ENCODE measurements at regions not wholly inside any gene's neighbourhood (a gene's known extent, or its start where the extent isn't known, plus 50 kb on each side); places are given as distances from the start of the nearest gene placed in this dataset.
A peak's percentile ranks its signal among the peaks of the same experiment; 100 is the strongest.

- no peak for TF ChIP-seq CTCF (IDR thresholded peaks at IDR 0.05; ENCODE audit: control extremely low read depth in 1 of 3, insufficient read depth in 1 of 3, low read depth in 1 of 3, low read length in 3 of 3)
- TF ChIP-seq MAX (IDR thresholded peaks at IDR 0.05), result no peak
- TF ChIP-seq ATF3 (IDR thresholded peaks at IDR 0.05; ENCODE audit: insufficient read depth, low read depth, low read length), result no peak
- TF ChIP-seq JUND (IDR thresholded peaks at IDR 0.05; ENCODE audit: low read length), result no peak
- peak; percentile 58; the same call in 1 of the 2 replicates for TF ChIP-seq YY1 (IDR thresholded peaks at IDR 0.05; ENCODE audit: low read depth, low read length)
- no peak for TF ChIP-seq GABPA (IDR thresholded peaks at IDR 0.05; ENCODE audit: borderline replicate concordance, insufficient read depth, low read length)
- no peak for TF ChIP-seq POLR2A (IDR thresholded peaks at IDR 0.05; ENCODE audit: control extremely low read depth in 1 of 2, low read depth in 2 of 2, low read length in 2 of 2)
- TF ChIP-seq JUN (IDR thresholded peaks at IDR 0.05; ENCODE audit: low read depth, low read length), result no peak
- no peak for TF ChIP-seq SIX5 (IDR thresholded peaks at IDR 0.05; ENCODE audit: low read depth, low read length)
- no peak for TF ChIP-seq EP300 (IDR thresholded peaks at IDR 0.05; ENCODE audit: borderline replicate concordance in 1 of 2, low read depth in 2 of 2, low read length in 2 of 2)
- no peak for TF ChIP-seq CEBPB (IDR thresholded peaks at IDR 0.05; ENCODE audit: low read depth, low read length)
- no peak for TF ChIP-seq RAD21 (IDR thresholded peaks at IDR 0.05 in 1 of 2, conservative IDR thresholded peaks at IDR 0.05 in 1 of 2; ENCODE audit: low read depth in 2 of 2, low read length in 2 of 2)
- TF ChIP-seq CHD2 (IDR thresholded peaks at IDR 0.05; ENCODE audit: low read length), result no peak
These were observed 61.7 kb upstream of the CECR2 start for GRCh38 chr22:17307566-17307965.

Measured in H1 (cell line).